ENCODE measurements at regions not wholly inside any gene's neighbourhood (a gene's known extent, or its start where the extent isn't known, plus 50 kb on each side); places are given as distances from the start of the nearest gene placed in this dataset.

DNA sequence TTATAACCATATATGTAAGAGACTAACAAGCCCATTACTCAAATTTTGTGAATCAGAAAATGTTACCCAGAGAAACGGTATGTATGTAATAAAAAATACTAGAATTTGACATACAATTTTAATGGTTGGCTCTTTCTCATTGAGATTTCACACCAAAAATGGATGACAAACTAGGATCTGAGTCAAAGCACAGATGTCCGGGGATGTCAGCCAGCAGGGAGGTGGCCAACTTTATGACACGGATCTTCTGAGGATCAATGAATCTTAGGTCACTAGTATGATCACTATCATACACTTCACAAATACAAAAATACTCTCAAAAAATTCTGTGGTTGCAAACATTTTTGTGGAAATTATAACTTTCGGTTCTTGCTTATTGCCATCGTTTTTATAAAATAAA, 173.5 kb upstream of the NFE2L3 start:
- no peak for DNase-seq (ENCODE audit: low read depth in 2 of 2)

DNA sequence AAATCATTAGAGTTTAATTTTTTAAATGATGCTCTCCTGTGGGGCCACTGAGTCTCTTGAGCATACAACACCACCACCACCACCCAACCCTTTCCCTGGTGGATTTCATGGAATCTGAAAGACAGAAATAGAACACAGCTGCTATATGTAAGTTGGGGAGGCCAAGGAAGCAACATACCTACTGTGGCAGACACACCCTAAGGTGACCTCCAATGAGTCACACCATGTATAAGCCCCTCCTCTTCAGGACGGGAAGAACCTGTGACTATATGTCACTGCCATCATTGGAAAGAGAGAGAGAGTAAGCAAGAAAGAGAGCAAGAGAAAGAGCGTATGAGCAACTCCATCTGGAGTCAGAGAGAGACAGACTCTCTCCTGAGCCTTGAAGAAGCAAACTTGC, 172.4 kb upstream of the NFE2L3 start:
- DNase-seq (ENCODE audit: low read depth in 2 of 2) = no peak

DNA sequence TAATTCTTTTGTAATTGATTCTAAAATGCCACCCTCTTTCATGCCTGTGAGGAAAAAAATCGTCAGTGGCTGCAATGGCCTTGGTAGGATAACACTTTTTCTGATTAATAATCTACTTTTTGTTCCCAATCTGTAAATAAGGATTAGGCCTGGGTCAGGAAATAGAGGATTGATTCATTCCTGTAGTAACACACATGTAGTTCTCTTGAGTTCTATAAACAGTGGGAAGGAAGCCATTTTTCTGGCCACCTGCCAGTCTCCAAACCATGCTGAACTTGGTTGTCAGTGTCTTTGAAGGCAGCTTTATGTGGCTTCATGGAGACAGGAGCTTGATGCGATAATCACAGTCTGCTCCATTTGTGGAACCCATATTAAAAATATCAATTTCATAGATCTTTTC, 169.3 kb upstream of the NFE2L3 start:
- no peak for DNase-seq (ENCODE audit: low read depth in 2 of 2)

DNA sequence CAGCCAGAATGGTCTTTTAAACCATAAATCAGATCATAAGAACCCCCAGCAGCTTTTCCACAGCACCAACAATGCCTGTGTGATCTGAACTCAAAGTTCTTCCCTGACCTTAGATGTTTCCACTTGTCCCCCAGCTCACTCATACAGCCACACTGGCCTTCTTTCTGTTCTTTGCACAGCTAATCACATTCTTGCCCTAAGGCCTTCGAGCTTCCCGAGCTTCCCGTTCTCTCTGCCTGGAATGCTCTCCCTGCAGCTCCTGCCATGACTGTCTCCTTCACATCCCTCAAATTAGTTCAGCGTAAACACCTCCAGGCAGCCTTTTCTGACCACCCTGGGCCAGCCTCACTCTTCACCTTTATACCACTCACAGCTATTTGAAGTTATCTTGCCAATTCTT, 166.8 kb upstream of the NFE2L3 start:
- DNase-seq (ENCODE audit: low read depth in 2 of 2) = no peak

DNA sequence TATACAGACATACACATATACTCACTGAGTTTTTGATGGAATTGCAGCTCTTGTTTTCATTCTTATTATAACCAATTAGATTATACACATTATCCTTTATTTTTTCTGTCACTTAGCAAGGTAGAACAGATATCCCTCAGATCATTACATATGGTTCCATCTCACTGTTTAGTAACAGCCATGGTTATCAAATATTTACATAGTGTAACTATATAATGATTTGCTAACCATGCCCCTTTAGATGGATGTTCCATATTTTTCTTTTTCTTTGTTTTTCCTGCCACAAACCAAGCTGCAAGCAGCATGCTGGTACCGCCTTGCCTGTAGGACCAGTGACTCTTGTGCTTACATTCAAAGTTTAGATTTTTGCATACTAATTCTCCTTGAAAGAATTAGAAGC, 163.4 kb upstream of the NFE2L3 start:
- no peak for DNase-seq (ENCODE audit: low read depth in 2 of 2)

DNA sequence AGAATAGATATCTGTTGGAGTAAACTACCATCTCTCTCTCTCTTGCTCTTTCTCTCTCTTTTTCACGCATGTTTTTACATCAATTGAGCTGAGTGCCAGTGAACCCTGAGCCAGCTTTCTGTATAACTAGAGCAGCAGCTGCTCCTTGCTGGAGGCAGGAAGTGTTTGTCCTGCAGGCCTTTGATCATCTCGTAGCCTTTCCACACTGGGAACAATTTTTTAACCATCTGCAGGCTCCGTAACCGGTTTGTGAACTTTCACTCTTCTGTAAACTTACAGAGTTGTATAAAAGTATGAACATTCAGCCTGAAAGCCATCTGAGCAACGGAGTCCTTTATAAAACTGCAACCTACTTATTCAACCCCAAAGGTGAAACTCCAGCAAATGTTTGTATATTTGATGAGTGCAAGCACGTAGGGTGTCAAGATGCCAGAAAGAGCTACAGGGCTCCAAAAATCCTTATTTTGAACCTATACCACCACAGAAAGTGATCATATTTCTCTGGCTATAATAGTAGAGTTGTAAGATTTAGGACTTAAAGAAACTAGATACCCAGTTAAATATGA, 162.8 kb upstream of the NFE2L3 start:
- DNase-seq (ENCODE audit: low read depth in 2 of 2) = no peak

DNA sequence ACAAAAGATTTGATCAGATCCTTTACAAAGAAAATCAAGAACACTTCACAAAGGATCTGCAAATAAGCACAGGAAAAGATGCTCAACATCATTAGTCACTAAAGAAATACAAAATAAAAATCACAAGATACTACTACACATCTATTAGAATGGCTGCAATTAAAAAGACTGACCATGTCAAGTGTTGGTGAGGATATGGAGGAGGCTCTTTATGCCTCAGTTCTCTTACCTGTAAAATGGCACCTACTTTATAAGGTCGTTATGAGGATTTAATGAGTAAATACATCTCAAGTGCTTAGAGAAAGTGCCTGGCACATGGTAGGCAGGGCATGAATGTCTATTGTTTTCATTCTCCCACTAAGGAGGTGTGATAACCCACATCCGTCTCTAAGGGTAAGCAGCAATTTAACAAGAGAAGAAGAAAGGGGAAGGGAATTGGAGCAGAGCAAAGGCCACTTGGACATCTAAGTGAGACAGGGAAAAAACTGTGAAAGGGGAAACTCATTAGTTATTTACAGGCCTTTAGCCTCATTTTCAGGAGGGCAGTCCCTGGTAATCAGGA, 157.5 kb upstream of the NFE2L3 start:
- no peak for DNase-seq (ENCODE audit: low read depth in 2 of 2)

DNA sequence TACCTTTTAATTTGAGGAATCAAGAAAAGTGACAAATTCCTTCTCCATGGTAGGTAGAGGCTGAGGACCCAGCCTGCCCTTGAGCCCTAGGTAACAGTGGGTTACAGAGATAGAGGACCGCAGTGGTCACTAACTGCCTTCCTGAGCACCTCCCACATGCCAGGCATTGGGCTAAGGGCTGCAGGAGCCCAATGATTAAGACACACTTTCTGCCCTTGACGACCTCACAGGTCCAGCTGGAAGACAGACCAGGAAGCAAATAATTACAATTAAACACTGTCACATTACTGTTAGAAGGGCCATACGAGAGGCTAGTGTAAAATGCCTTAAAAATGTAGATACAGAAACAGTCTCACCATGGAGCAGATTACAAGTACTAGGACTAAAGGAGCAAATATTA, 156.8 kb upstream of the NFE2L3 start:
- DNase-seq (ENCODE audit: low read depth in 2 of 2) = no peak

DNA sequence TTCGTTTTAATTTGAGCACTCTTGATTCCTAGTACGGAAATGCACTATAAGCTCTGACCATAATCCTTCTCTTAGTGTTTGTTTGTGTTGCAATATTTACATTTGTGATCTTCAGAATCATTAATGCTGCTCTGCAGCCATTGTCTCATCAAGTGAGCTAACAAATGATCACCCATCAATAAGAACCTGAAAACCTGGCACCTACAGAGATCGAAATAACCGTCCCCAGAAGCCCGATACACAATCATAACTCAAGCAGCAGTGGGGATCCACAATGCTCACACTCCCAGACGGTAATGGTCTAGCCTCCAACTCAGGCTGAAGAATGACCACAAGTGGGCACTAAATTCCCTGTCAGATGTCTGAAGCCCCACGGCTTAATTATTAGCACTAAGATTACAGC, 156.0 kb upstream of the NFE2L3 start:
- DNase-seq (ENCODE audit: low read depth in 2 of 2) = no peak

DNA sequence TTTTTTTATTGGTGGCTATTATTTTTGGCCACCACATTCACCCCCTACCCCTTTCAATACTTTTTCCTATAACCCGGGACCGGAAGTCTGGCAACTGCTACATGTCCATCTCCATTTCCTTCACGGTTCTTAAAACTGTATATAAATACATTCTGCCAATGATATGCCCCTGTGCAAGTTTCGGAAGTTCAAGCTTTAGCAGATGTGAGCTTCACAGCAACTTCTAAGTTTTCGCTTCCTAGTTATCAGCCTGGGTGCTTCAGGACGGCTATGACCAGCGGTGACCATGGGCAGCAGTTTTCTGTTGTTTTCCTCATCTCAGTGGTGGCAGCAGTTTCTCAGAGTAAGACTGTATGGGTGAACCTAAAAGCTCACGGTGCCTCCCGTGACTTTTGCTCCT, 153.5 kb upstream of the NFE2L3 start:
- no peak for DNase-seq (ENCODE audit: low read depth in 2 of 2)

DNA sequence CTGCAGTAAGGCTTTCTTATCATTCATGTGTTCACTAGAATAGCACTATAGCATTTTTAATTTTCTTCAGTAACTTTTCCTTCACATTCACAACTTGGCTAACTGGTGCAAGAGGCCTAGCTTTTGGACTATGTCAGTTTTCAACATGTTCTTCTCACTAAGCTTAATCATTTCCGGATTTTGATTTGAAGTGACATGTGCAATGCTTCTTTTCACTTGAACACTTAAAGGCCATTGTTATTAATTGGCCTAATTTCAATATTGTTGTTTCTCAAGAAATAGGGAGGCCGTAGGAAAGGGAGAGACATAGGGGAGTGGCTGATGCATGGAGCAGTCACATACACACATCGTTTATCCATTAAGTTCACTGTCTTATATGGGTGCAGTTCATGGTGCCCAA, 151.2 kb upstream of the NFE2L3 start:
- no peak for DNase-seq (ENCODE audit: low read depth in 2 of 2)

DNA sequence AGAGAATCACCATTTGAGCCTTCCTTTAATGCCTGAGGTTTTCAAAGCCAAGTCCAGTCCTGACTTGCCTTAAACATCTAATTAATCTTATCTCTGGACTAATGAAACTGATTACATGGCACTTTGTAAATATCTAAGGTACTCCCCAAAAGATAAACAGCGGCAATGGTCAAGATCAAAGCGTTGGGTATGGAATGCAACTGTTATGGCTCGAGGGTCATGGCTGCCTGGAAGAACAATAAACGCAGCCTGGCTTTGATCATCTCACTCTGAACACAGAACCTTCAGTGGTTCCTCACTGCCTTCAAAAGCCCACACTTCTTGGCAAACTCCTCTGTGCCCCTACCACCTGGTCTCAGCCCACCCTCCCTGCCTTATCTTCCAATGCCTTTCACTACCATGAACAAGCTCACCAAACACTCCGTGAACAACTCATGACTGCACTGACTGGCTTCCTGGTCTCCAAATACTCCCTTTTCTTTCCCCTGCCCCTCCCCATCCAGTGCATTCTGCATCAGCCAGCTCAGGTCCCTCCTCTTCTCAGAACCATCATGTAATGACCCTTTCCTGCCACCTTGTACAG, 150.2 kb upstream of the NFE2L3 start:
- no peak for DNase-seq (ENCODE audit: low read depth in 2 of 2)

DNA sequence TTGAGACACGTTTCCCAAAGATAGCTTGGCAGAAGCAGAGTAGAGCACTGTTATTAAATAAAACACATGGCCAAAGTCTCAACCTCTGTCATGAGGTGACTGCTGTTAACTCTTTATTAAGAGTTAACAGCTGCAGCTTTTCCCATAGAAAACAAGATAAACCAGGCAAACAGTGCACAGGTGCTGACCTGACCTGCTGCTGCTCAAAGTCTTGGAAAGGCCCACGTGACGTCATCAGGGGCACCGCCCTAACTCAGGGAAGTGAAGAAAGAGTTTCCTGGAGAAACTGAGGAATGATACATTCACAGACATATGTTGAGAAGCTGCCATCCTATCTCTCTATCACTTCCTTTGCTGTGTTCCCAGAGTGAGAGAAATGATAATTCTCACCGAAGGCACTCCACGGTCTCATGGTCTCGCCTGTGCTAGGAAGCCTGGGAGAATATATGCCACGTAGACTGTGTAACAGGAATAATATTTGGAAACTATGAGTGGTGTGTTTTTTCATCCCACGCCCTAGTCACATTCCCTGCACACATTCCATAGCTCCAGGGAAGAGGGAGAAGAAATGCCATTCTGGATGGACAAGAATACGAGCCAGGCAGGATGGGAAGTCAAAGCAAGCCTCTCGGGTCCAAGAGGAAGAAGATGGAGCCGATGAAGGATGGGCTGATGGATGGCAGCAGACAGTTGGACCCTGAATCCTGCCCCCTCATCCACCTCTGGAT, 146.2 kb upstream of the NFE2L3 start:
- DNase-seq (ENCODE audit: low read depth in 2 of 2) = no peak

DNA sequence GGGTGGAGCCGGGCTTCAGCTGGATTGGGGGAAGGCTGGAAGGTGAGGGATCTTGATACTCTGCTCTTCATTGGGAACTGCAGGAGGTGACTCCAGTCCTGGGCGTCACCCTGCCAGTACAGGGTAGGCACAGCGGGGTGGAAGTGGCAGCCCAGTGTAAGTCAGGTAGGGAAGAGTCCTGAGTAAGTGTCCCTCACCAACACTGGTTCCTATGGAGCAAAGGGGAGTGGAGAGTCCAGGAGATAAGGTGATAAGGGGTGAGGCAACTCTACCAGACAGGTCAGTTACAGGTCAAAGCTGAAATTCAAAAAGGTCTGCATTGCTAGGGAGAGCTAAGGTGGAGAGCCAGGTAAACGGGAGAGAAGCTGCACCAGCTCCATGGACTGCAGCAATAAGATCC, 145.6 kb upstream of the NFE2L3 start:
- DNase-seq (ENCODE audit: low read depth in 2 of 2) = no peak

DNA sequence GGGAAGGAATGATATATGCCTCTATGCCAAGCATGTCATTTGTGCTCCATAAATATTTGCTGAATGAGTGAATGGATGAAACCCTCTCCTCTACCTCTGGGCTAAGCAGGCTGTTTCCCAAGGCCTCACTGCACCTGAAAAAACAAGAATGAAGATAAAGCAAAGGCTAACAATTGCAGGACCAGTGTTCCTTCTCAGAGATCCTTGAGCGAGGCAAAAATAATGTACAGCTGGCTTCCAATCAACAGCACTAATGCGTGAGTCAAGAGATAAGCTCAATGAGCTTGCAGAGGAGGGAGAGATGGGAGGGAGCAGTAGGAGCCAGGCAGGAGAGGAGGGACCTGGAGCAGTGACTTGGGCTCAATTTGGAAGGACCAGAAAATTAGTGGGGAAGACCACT, 144.5 kb upstream of the NFE2L3 start:
- DNase-seq (ENCODE audit: low read depth in 2 of 2) = no peak

DNA sequence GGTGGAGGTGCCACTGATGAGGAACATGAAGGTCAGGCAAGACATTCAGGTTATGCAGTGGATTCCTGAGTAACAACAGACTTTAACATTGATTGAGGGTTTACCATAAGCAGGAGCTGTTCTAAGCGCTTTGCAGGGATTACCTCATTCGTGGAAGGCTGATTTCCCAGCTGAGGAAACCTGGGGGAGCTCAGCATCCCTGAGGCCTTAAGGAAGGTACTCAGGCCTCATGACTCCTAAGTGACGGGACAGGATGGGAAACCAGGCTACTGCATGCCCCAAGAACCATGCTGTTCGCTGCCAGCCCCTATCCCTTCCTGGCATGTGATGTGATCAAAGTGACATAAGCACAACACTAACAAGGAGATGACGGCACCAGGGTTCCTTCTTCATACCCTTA, 143.6 kb upstream of the NFE2L3 start:
- no peak for DNase-seq (ENCODE audit: low read depth in 2 of 2)

DNA sequence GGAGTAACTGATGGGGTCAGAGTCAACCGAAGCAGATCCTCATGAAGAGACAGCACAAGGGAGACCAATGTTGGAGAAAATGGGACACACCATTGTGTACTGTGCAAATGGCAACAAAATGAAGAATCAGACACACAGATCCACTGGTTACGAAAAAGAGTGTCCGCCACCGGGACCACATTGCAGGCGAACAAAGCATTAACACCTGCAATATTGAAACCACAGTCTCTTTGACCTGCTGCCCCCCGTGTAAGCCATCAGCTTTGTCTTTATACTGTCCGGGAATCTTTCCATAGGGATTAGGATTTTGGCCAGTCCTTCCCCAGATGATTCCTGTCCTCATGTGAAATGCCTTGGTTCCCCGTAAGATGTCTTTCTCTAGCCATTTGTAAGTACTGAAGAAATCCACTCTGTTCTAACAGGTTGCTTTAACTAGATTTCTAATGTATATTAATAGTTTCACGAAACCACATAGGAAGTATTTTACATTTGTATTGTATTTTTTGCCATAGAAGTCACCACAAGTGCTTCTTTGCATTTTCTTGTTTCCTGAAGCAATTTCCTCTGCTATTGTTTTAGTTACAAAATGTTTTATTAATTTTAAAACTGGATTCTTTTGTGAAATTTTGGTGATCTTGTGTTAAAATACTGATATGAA, 140.8 kb upstream of the NFE2L3 start:
- no peak for DNase-seq (ENCODE audit: low read depth in 2 of 2)

DNA sequence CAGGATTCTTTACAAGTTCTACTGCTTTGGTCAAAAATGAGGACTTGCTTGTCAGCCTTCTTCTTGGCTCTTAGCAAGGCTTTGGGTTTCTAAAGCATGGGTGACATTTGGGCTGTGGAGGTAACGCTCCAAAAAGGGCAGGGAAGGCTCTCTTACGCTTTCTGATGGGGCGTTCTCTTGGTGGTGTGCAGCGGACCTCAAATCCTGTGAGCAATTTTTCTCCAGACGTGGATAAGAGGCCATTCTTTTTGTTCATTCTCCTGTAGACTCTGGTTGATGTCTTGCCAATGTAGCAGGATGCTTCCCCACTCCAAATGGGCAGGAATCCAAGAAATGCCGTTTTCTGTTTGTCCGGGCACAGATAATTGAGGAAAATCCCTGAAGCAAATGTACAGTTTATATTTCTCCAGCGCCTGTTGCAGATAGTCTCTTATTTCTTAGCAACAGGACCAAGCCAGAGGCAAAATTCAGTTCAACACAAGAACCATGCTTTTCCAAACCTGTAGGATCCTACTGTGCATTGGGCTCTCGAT, 138.4 kb upstream of the NFE2L3 start:
- DNase-seq (ENCODE audit: low read depth in 2 of 2) = no peak

DNA sequence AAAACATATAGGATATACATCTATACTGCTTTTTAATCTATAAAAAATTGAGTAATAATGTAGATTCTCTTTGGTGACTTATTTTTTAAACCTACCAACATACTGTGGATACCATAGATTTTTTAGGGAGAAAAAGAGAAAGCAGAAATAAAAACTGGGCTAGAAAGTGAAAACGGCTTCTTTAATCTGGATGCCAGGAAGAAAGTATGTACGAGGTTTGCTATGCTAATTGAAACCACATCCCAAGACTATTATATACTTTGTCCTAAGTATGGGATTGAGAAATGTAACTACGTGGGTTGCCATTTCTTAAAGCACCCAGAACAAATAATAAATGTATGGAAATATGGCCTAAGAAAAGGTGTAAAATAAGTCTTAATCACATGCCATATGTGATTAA, 129.0 kb upstream of the NFE2L3 start:
- DNase-seq (ENCODE audit: low read depth in 2 of 2) = no peak

DNA sequence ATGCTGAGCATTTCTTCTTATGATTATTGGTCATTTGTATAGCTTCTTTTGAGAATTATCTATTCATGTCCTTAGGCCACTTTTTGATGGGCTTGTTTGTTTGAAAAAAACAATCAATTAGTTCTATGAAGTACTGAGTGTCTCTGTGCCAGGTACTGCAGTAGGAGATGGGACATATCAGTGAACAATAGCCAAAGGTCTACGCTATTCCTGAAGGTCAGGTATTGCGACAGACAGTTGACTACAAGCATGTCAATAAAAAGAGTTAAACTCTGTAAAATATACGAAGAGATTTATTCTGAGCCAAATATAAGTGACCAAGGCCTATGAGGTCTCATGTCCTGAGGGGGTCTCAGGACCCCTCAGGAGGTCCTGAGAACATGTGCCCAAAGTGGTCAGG, 122.1 kb upstream of the NFE2L3 start:
- no peak for DNase-seq (ENCODE audit: low read depth in 2 of 2)

DNA sequence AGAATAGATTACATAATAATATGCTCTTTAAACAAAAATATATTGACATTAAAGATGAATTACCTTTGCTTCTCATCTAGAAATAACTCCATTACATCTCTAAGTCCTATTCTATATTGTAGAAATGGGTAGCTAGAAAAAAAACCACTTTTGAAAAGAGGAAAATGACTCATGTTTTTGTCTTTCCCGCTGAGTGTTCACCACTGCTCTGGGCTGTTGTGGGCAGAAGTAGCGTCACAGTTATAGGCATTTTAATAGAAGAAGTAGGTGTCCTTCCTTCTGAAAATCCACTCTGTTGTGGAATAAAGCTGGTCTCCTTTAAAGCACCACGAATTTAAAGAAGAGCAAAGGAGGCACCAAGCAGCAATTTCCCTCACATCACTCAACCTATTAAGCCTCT, 117.6 kb upstream of the NFE2L3 start:
- DNase-seq (ENCODE audit: low read depth in 2 of 2) = no peak

DNA sequence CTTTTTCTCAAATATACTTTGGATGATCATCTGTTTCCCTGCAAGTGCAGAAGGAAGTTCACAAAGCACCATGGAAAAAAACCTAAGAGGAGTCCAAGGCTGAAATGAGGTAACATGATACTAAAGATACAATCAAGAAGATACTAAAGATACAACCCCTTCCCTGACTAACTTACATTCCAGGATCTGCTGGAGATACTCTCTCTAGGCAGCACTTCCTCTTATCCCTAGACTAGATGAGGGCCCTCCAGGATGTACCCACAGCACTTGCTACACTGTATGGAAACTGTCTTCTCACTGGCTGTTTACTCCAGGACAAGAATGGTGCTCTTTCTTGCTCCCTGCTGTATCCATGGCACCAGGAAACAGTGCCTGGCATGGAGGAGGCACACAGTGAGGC, 116.4 kb upstream of the NFE2L3 start:
- DNase-seq (ENCODE audit: low read depth in 2 of 2) = no peak

DNA sequence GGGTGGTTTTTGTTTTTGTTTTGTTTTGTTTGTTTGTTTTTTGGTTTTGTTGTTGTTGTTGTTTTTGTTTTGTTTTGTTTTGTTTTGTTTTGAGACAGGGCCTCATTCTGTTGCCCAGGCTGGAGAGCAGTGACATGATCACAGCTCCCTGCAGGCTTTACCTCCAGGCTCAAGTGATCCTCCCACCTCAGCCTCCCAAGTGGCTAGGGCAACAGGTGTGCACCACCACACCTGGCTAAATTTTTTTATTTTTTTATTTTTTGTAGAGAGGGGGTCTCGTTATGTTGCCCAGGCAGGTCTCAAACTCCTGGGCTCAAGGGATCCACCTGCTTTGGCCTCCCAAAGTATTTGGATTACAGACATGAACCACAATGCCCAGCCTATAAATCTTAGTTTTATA, 115.9 kb upstream of the NFE2L3 start:
- DNase-seq (ENCODE audit: low read depth in 2 of 2) = no peak
